SK-N-SH (cell line): ENCODE measurements at regions not wholly inside any gene's neighbourhood (a gene's known extent, or its start where the extent isn't known, plus 50 kb on each side); places are given as distances from the start of the nearest gene placed in this dataset.
A peak's percentile ranks its signal among the peaks of the same experiment; 100 is the strongest.

Experiments
- CTCF ChIA-PET: fragments of 300-600, 350-600 bp; formaldehyde crosslinking; extraction: SDS; loops from one replicate; lab custom pipeline; 2021; lab: Yijun Ruan, JAX
- POLR2A ChIA-PET: fragments of 350-600 bp; sonication (Branson Sonifier 250); formaldehyde crosslinking; extraction: SDS; loops from one replicate; lab custom pipeline; 2020; ENCODE audit warnings: antibody characterized with exemption, inconsistent platforms; lab: Yijun Ruan, JAX
- DNase-seq: peaks from one replicate; pipeline ENCODE4 v3.0.0; 2012
- H2AFZ ChIP-seq: fragments of 200-600 bp; sonication (generic); 2 replicates; pipeline ENCODE4 v1.8.1; 2016; ENCODE audit warnings: antibody characterized with exemption, mild to moderate bottlenecking, low read depth
- H3F3A ChIP-seq: fragments of 200-600 bp; sonication (generic); replicated peaks from 2 replicates; pipeline ENCODE3; 2016; ENCODE audit warnings: antibody characterized with exemption, mild to moderate bottlenecking; ENCODE audit not compliant: insufficient read depth
- H3K27ac ChIP-seq, 2 experiments: fragments of 200-500 bp in 1 of 2; fragments of 200-600 bp in 1 of 2; sonication (Bioruptor generic) in 1 of 2; sonication (generic), shearing (Covaris generic) in 1 of 2; 2 replicates each; pipeline versions ENCODE4 v1.5.1 to v1.6.1; 2014 to 2016; ENCODE audit warnings: low read depth in 2 of 2, inconsistent platforms in 1 of 2, low read length in 1 of 2, mild to moderate bottlenecking in 1 of 2, mixed read lengths in 1 of 2
- H3K27me3 ChIP-seq: fragments of 200-600 bp; sonication (generic), shearing (Covaris generic); 2 replicates; pipeline ENCODE4 v1.6.1; 2016; ENCODE audit warnings: mixed run types; ENCODE audit not compliant: insufficient read depth
- H3K36me3 ChIP-seq, 2 experiments: fragments of 200-500 bp in 1 of 2; fragments of 200-600 bp in 1 of 2; sonication (Bioruptor generic) in 1 of 2; sonication (generic) in 1 of 2; replicated peaks in 1 of 2; 2 replicates each; pipeline versions ENCODE3 to v1.5.1; 2014 to 2016; ENCODE audit warnings: low read length in 1 of 2, mild to moderate bottlenecking in 1 of 2; ENCODE audit not compliant: insufficient read depth in 2 of 2, control insufficient read depth in 1 of 2
- H3K4me1 ChIP-seq, 2 experiments: fragments of 200-500 bp in 1 of 2; fragments of 200-600 bp in 1 of 2; sonication (Bioruptor generic) in 1 of 2; sonication (generic), shearing (Covaris generic) in 1 of 2; 2 replicates each; pipeline versions ENCODE4 v1.5.1 to v1.6.1; 2014 to 2016; ENCODE audit warnings: low read depth in 1 of 2, low read length in 1 of 2, mixed run types in 1 of 2; ENCODE audit not compliant: insufficient read depth in 2 of 2, control insufficient read depth in 1 of 2
- H3K4me2 ChIP-seq: fragments of 200-600 bp; sonication (generic), shearing (Covaris generic); 2 replicates; pipeline ENCODE4 v1.6.1; 2017; ENCODE audit warnings: mixed run types
- H3K4me3 ChIP-seq, 2 experiments: fragments of 200-500 bp in 1 of 2; fragments of 200-600 bp in 1 of 2; sonication (Bioruptor generic) in 1 of 2; sonication (generic), shearing (Covaris generic) in 1 of 2; 2 replicates each; pipeline versions ENCODE4 v1.5.1 to v1.8.1; 2014 to 2016; ENCODE audit warnings: low read depth in 2 of 2, inconsistent platforms in 1 of 2, low read length in 1 of 2, mild to moderate bottlenecking in 1 of 2, mixed read lengths in 1 of 2, moderate library complexity in 1 of 2
- H3K79me2 ChIP-seq: fragments of 200-600 bp; sonication (generic); 2 replicates; pipeline ENCODE4 v1.8.1; 2017; ENCODE audit warnings: mild to moderate bottlenecking; ENCODE audit not compliant: insufficient read depth
- H3K9ac ChIP-seq: fragments of 200-600 bp; sonication (generic); 2 replicates; pipeline ENCODE4 v1.6.1; 2017; ENCODE audit warnings: mixed run types
- H3K9me2 ChIP-seq: fragments of 200-600 bp; sonication (generic); 2 replicates; pipeline ENCODE4 v1.6.1; 2017; ENCODE audit warnings: mixed run types
- H3K9me3 ChIP-seq: fragments of 200-600 bp; sonication (generic); 2 replicates; pipeline ENCODE4 v1.6.1; 2017; ENCODE audit warnings: mixed run types, mild to moderate bottlenecking, moderate library complexity
- H4K20me1 ChIP-seq: fragments of 200-600 bp; sonication (generic); 2 replicates; pipeline ENCODE4 v1.6.1; 2017; ENCODE audit warnings: mild to moderate bottlenecking, mixed run types; ENCODE audit not compliant: insufficient read depth
- CHD2 ChIP-seq: fragments of 150-350 bp; IDR thresholded peaks from 2 replicates; pipeline ENCODE4 v1.6.1; 2018; ENCODE audit warnings: low read length; ENCODE audit not compliant: partially characterized antibody
- GABPA ChIP-seq: IDR thresholded peaks from 2 replicates; pipeline ENCODE4 v1.4.0; 2012; ENCODE audit warnings: low read depth, mild to moderate bottlenecking
- GATA2 ChIP-seq: sonication (generic); formaldehyde crosslinking; IDR thresholded peaks from 2 replicates; pipeline ENCODE4 v1.5.0; 2020; ENCODE audit warnings: mild to moderate bottlenecking, missing genetic modification reagents
- MEF2A ChIP-seq: IDR thresholded peaks from 2 replicates; pipeline ENCODE4 v1.4.0; 2012; ENCODE audit warnings: low read depth, borderline replicate concordance
- NRF1 ChIP-seq: IDR thresholded peaks from 2 replicates; pipeline ENCODE4 v1.6.1; 2012; ENCODE audit warnings: low read depth, mild to moderate bottlenecking, low read length
- RFX5 ChIP-seq: IDR thresholded peaks from 2 replicates; pipeline ENCODE4 v1.6.1; 2012; ENCODE audit warnings: mild to moderate bottlenecking, improper control_type of control experiment, low read length
- TAF1 ChIP-seq: IDR thresholded peaks from 2 replicates; pipeline ENCODE4 v1.6.1; 2012; ENCODE audit warnings: low read depth, mild to moderate bottlenecking, low read length, moderate library complexity, borderline replicate concordance
- TCF12 ChIP-seq: IDR thresholded peaks from 2 replicates; pipeline ENCODE4 v1.4.0; 2012
- WGBS: methylation state at CpG from one replicate; pipeline ENCODE4 v1.1.6; 2017; ENCODE audit warnings: low lambda C conversion rate; 5-methylcytosine and 5-hydroxymethylcytosine counted together
- TF ChIP-seq, protein P1 (sequence below): IDR thresholded peaks from 2 replicates; pipeline ENCODE4; 2012
- TF ChIP-seq, protein P2 (sequence below): fragments of 200-600 bp; sonication (generic); IDR thresholded peaks from 2 replicates; pipeline ENCODE4 v1.6.1; 2017; ENCODE audit warnings: antibody characterized with exemption, mild to moderate bottlenecking, moderate library complexity

DNA sequence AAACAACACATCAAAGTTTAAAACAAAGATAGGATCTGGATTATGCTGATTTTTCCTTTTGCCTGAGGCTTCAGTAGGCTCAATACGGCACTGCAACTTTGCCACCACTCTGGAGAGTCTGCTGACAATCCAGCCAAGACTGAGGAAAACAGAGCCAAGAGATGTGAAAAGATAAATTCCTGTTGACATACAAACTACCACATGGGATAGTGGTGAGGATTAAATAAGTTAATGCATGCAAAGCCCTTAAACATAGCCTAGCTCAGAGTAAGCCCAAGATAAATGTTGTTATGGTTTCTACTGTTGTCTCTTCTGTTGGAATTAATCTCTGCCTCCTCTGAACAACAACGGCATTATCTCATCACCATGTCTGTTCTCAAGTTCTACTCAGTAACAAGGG lies 245.9 kb upstream of the LMCD1 start:
- Histone ChIP-seq H3K4me3 (no peak overlapping the region), H3K27me3 (no peaks in the 10 kb centered on the region), H3K9me2 (no peaks in the 10 kb centered on the region), H3K4me2 (no peak overlapping the region), H3K27ac (no peak overlapping the region), H2AFZ (no peak overlapping the region), H3K79me2 (no peaks in the 10 kb centered on the region), H3F3A (no peaks in the 10 kb centered on the region), H3K9ac (no peak overlapping the region), H3K36me3 (no peaks in the 10 kb centered on the region), H4K20me1 (no peaks in the 10 kb centered on the region), H3K9me3 (no peaks in the 10 kb centered on the region), H3K4me1 (peaks cover 2 to 8% of the 10 kb centered on the region in 2 experiments; a peak in 2 of 4 replicates)
- 15% methylated on average over 2 of the region's 2 CpGs for WGBS
- TF ChIP-seq GATA2 (CRISPR knock-in tag) (peak; percentile 15; the same call in 1 of the 2 replicates), CHD2 (no peak)
- ChIA-PET POLR2A (no interaction called here), CTCF (interaction anchor here (2.5 kb wide), 1 partner anchor 16 kb away, joined by 12 read pairs; no protein-coding TSS in a partner anchor)
- no peak for DNase-seq

DNA sequence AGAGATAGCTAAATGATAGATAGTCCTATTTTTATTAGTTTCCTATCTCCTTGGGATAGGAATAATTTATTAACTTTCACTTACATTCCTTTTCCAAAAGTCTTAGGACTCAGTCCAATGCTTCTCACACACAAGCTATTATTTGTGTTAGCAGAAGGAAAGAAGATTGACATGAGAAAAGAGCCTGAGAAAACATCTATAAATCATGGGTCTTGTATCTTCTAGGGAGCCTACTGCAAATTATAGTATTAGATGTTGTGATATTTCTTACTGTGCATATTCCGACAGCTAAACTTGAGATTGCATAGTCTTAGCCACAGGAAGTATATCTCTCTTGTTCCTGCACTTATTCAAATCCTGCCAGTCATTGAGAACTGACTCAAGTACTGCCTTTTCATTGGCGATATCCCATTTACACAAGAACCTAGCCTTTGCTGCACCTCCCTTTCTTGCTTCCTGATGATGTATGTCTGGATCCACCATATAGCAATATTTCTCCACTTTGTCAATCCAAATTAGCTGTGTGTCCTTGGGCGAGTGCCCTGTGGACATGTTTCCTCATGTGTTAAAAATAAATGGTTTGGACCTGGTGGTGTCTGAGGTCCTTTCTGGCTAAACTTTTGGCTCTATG lies 245.1 kb upstream of the LMCD1 start:
- 29% methylated on average over 3 of the region's 3 CpGs for WGBS
- no peak overlapping the region for H3K27ac ChIP-seq
- no peak overlapping the region for H2AFZ ChIP-seq
- no peaks in the 10 kb centered on the region for H3F3A ChIP-seq
- no peaks in the 10 kb centered on the region for H3K27me3 ChIP-seq
- H3K9ac ChIP-seq = no peak overlapping the region
- H3K4me2 ChIP-seq = no peak overlapping the region
- ChIA-PET CTCF (interaction anchor here (2.5 kb wide), 1 partner anchor 17 kb away, joined by 12 read pairs; no protein-coding TSS in a partner anchor), POLR2A (no interaction called here)
- H3K36me3 ChIP-seq = no peaks in the 10 kb centered on the region
- H4K20me1 ChIP-seq = no peaks in the 10 kb centered on the region
- DNase-seq = no peak
- H3K4me1 ChIP-seq = peaks cover 2 to 8% of the 10 kb centered on the region in 2 experiments; a peak in 2 of 4 replicates
- no peaks in the 10 kb centered on the region for H3K79me2 ChIP-seq
- no peaks in the 10 kb centered on the region for H3K9me2 ChIP-seq
- no peak for TF ChIP-seq TAF1
- no peak for TF ChIP-seq TCF12
- TF ChIP-seq RFX5 = no peak
- TF ChIP-seq MEF2A = no peak
- no peak for TF ChIP-seq GABPA
- TF ChIP-seq, protein P1, sequence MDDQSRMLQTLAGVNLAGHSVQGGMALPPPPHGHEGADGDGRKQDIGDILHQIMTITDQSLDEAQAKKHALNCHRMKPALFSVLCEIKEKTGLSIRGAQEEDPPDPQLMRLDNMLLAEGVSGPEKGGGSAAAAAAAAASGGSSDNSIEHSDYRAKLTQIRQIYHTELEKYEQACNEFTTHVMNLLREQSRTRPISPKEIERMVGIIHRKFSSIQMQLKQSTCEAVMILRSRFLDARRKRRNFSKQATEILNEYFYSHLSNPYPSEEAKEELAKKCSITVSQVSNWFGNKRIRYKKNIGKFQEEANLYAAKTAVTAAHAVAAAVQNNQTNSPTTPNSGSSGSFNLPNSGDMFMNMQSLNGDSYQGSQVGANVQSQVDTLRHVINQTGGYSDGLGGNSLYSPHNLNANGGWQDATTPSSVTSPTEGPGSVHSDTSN = no peak
- no peak for TF ChIP-seq CHD2
- TF ChIP-seq, protein P2, sequence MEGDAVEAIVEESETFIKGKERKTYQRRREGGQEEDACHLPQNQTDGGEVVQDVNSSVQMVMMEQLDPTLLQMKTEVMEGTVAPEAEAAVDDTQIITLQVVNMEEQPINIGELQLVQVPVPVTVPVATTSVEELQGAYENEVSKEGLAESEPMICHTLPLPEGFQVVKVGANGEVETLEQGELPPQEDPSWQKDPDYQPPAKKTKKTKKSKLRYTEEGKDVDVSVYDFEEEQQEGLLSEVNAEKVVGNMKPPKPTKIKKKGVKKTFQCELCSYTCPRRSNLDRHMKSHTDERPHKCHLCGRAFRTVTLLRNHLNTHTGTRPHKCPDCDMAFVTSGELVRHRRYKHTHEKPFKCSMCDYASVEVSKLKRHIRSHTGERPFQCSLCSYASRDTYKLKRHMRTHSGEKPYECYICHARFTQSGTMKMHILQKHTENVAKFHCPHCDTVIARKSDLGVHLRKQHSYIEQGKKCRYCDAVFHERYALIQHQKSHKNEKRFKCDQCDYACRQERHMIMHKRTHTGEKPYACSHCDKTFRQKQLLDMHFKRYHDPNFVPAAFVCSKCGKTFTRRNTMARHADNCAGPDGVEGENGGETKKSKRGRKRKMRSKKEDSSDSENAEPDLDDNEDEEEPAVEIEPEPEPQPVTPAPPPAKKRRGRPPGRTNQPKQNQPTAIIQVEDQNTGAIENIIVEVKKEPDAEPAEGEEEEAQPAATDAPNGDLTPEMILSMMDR = no peak
- TF ChIP-seq NRF1 = no peak
- TF ChIP-seq, all 33 proteins: peak for 0
- H3K9me3 ChIP-seq = no peaks in the 10 kb centered on the region
- H3K4me3 ChIP-seq = no peak overlapping the region
